Limb (tissue), 2 donors: ENCODE measurements at regions not wholly inside any gene's neighbourhood (a gene's known extent, or its start where the extent isn't known, plus 50 kb on each side); places are given as distances from the start of the nearest gene placed in this dataset.

ENCODE experiments used
- DNase-seq, 2 donors: peaks; one replicate each; pipeline ENCODE4 v3.0.0-alpha.2; 2016; ENCODE audit errors: extremely low spot score in 2 of 2

GRCh38 chr7:45980181-45980905 lies 59.3 kb upstream of the IGFBP3 start:
- DNase-seq: no peak

- DNase-seq: no peak
Measured at GRCh38 chr7:45979275-45980180, 58.5 kb upstream of the IGFBP3 start.

- no peak for DNase-seq
Measured at GRCh38 chr7:45978731-45979211, 57.7 kb upstream of the IGFBP3 start.

- DNase-seq: peak in 1 of 2 donors; percentile 38
Measured at GRCh38 chr7:45978010-45978681, 57.1 kb upstream of the IGFBP3 start.

- DNase-seq: no peak
Measured at GRCh38 chr7:45977256-45977780, 56.2 kb upstream of the IGFBP3 start.

- no peak for DNase-seq
Measured at GRCh38 chr7:45976485-45976856, 55.4 kb upstream of the IGFBP3 start.

GRCh38 chr7:45975847-45976484 lies 54.9 kb upstream of the IGFBP3 start:
- DNase-seq: no peak

- no peak for DNase-seq
Measured at GRCh38 chr7:45975367-45975766, 54.3 kb upstream of the IGFBP3 start.

GRCh38 chr7:45974540-45975360 lies 53.7 kb upstream of the IGFBP3 start:
- no peak for DNase-seq

GRCh38 chr7:45973725-45974532 lies 52.9 kb upstream of the IGFBP3 start:
- DNase-seq: no peak

- no peak for DNase-seq
Measured at GRCh38 chr7:45972629-45973312, 51.7 kb upstream of the IGFBP3 start.

- DNase-seq: no peak
Measured at GRCh38 chr7:45971661-45972175, 50.6 kb upstream of the IGFBP3 start.

- no peak for DNase-seq
Measured at GRCh38 chr7:45971171-45971570, 50.1 kb upstream of the IGFBP3 start.
